K562 (cell line): ENCODE measurements at regions not wholly inside any gene's neighbourhood (a gene's known extent, or its start where the extent isn't known, plus 50 kb on each side); places are given as distances from the start of the nearest gene placed in this dataset.

Experiments
- ARHGAP35 ChIP-seq: fragments of 450-650 bp; IDR thresholded peaks from 2 replicates; pipeline ENCODE4 v1.6.1; 2018; ENCODE audit not compliant: partially characterized antibody
- CTCF ChIP-seq, 3 experiments: IDR thresholded peaks in 2 of 3; conservative IDR thresholded peaks in 1 of 3; 2 replicates each; pipeline ENCODE4 v1.5.1; 2011 to 2012; ENCODE audit warnings: low read length in 3 of 3, mild to moderate bottlenecking in 3 of 3, control low read depth in 2 of 3, improper control_type of control experiment in 1 of 3, inconsistent platforms in 1 of 3, low read depth in 1 of 3, mixed read lengths in 1 of 3, moderate library complexity in 1 of 3; ENCODE audit not compliant: insufficient read depth in 2 of 3
- ZNF668 ChIP-seq: fragments of 250-450 bp; sonication (Bioruptor Pico); IDR thresholded peaks from 2 replicates; pipeline ENCODE4 v1.8.0; 2022; ENCODE audit warnings: mild to moderate bottlenecking, inconsistent platforms

GRCh38 chr16:76856112-76856511, 334.9 kb upstream of the MON1B start:
- TF ChIP-seq ZNF668 (CRISPR knock-in tag): no peak
- no peak for TF ChIP-seq ARHGAP35
- no peak for TF ChIP-seq CTCF (IDR thresholded peaks at IDR 0.05 in 2 of 3, conservative IDR thresholded peaks at IDR 0.05 in 1 of 3; ENCODE audit: insufficient read depth in 2 of 3, low read depth in 1 of 3, low read length in 3 of 3)
